ENCODE measurements at regions not wholly inside any gene's neighbourhood (a gene's known extent, or its start where the extent isn't known, plus 50 kb on each side); places are given as distances from the start of the nearest gene placed in this dataset.

- Mint-ChIP-seq H3K27ac (no peak overlapping the region), H3K9me3 (peaks cover 6% of the 10 kb centered on the region), H3K4me1 (ENCODE audit: unreplicated experiment) (no peaks in the 10 kb centered on the region), H3K4me3 (no peak overlapping the region), H3K27me3 (no peaks in the 10 kb centered on the region), H3K36me3 (no peaks in the 10 kb centered on the region)
- TF ChIP-seq CTCF (conservative IDR thresholded peaks at IDR 0.05): no peak
- DNase-seq (ENCODE audit: extremely low spot score, unreplicated experiment): no peak
Measured at GRCh38 chr1:185535621-185536020, 198.6 kb upstream of the HMCN1 start.

GRCh38 chr1:185534801-185535200, 199.4 kb upstream of the HMCN1 start:
- no peak for DNase-seq (ENCODE audit: extremely low spot score, unreplicated experiment)
- Mint-ChIP-seq H3K4me3 (no peak overlapping the region), H3K27me3 (no peaks in the 10 kb centered on the region), H3K4me1 (ENCODE audit: unreplicated experiment) (no peaks in the 10 kb centered on the region), H3K9me3 (peaks cover 6% of the 10 kb centered on the region), H3K36me3 (no peaks in the 10 kb centered on the region), H3K27ac (no peak overlapping the region)
- TF ChIP-seq CTCF (conservative IDR thresholded peaks at IDR 0.05): no peak

- Mint-ChIP-seq H3K4me3 (no peak overlapping the region), H3K27me3 (no peaks in the 10 kb centered on the region), H3K9me3 (peaks cover 6% of the 10 kb centered on the region), H3K4me1 (ENCODE audit: unreplicated experiment) (no peaks in the 10 kb centered on the region), H3K36me3 (no peaks in the 10 kb centered on the region), H3K27ac (no peak overlapping the region)
- no peak for DNase-seq (ENCODE audit: extremely low spot score, unreplicated experiment)
- no peak for TF ChIP-seq CTCF (conservative IDR thresholded peaks at IDR 0.05)
Measured at GRCh38 chr1:185533596-185533995, 200.6 kb upstream of the HMCN1 start.

GRCh38 chr1:185532856-185533255, 201.3 kb upstream of the HMCN1 start:
- no peaks in the 10 kb centered on the region for H3K36me3 Mint-ChIP-seq
- no peak overlapping the region for H3K4me3 Mint-ChIP-seq
- DNase-seq (ENCODE audit: extremely low spot score, unreplicated experiment): no peak
- H3K4me1 Mint-ChIP-seq (ENCODE audit: unreplicated experiment): no peaks in the 10 kb centered on the region
- no peak overlapping the region for H3K27ac Mint-ChIP-seq
- H3K27me3 Mint-ChIP-seq: no peaks in the 10 kb centered on the region
- peaks cover 6% of the 10 kb centered on the region for H3K9me3 Mint-ChIP-seq
- TF ChIP-seq CTCF (conservative IDR thresholded peaks at IDR 0.05): no peak

GRCh38 chr1:185531838-185532237, 202.4 kb upstream of the HMCN1 start:
- Mint-ChIP-seq H3K36me3 (no peaks in the 10 kb centered on the region), H3K9me3 (peaks cover 2% of the 10 kb centered on the region), H3K27ac (no peak overlapping the region), H3K27me3 (no peaks in the 10 kb centered on the region), H3K4me1 (ENCODE audit: unreplicated experiment) (no peaks in the 10 kb centered on the region), H3K4me3 (no peak overlapping the region)
- TF ChIP-seq CTCF (conservative IDR thresholded peaks at IDR 0.05): no peak
- DNase-seq (ENCODE audit: extremely low spot score, unreplicated experiment): no peak

- no peaks in the 10 kb centered on the region for H3K36me3 Mint-ChIP-seq
- H3K27me3 Mint-ChIP-seq: no peaks in the 10 kb centered on the region
- no peak overlapping the region for H3K27ac Mint-ChIP-seq
- H3K4me3 Mint-ChIP-seq: no peak overlapping the region
- H3K4me1 Mint-ChIP-seq (ENCODE audit: unreplicated experiment): no peaks in the 10 kb centered on the region
- TF ChIP-seq CTCF (conservative IDR thresholded peaks at IDR 0.05): no peak
- no peaks in the 10 kb centered on the region for H3K9me3 Mint-ChIP-seq
- no peak for DNase-seq (ENCODE audit: extremely low spot score, unreplicated experiment)
Measured at GRCh38 chr1:185530215-185530614, 204.0 kb upstream of the HMCN1 start.

Measured in type B pancreatic cell (in vitro differentiated cells).